K562 (cell line): ENCODE measurements at regions not wholly inside any gene's neighbourhood (a gene's known extent, or its start where the extent isn't known, plus 50 kb on each side); places are given as distances from the start of the nearest gene placed in this dataset.

Experiments
- ATAC-seq: fragments of 200-7000 bp; cut with Tn5 transposase; 3 replicates; pipeline ENCODE4 v1.9.1; 2020; ENCODE audit warnings: moderate library complexity
- BruUV-seq: library from RNA; stranded (reverse); fragments of 400-500 nt; replicated peaks from 2 replicates; lab custom pipeline; 2021; lab: Mats Ljungman, UMichigan
- CTCF ChIA-PET: fragments of 300-600 bp; formaldehyde crosslinking; extraction: SDS; loops from one replicate; lab custom pipeline; 2021; ENCODE audit warnings: low intra/inter-chr PET ratio; lab: Yijun Ruan, JAX
- POLR2A ChIA-PET: fragments of 300-600, 350-650 bp; sonication (Branson Sonifier 250); formaldehyde crosslinking; extraction: SDS; loops from one replicate; lab custom pipeline; 2021; ENCODE audit warnings: antibody characterized with exemption, inconsistent platforms; lab: Yijun Ruan, JAX
- DNase-seq, 4 experiments: peaks; one replicate each; pipeline versions ENCODE4 v3.0.0 to v3.0.0-alpha.2; 2011 to 2018; ENCODE audit warnings: low spot score in 3 of 4, mixed read lengths in 3 of 4; ENCODE audit errors: extremely low read depth in 1 of 4
- FAIRE-seq: peaks from 2 replicates; lab custom pipeline; 2011; peaks lifted over from hg19 to GRCh38; lab: Jason Lieb, UNC
- H2AFZ ChIP-seq: 2 replicates; pipeline ENCODE4 v1.6.0; 2011; ENCODE audit warnings: low read depth, low read length, control low read depth, inconsistent platforms
- H3K27ac ChIP-seq: fragments of 200-600 bp; 3 replicates; pipeline ENCODE4 v1.8.0; 2011; ENCODE audit warnings: low read depth, mild to moderate bottlenecking, control low read depth, inconsistent platforms, low read length, moderate library complexity, mixed read lengths; ENCODE audit errors: extremely low read depth
- H3K27me3 ChIP-seq, 2 experiments: fragments of 300-600 bp in 1 of 2; 2 replicates in 1 of 2; 3 replicates in 1 of 2; pipeline versions ENCODE4 v1.6.0 to v1.8.0; 2011; ENCODE audit warnings: inconsistent platforms in 2 of 2, low read length in 2 of 2, mild to moderate bottlenecking in 1 of 2, mixed read lengths in 1 of 2, moderate library complexity in 1 of 2; ENCODE audit not compliant: control insufficient read depth in 2 of 2, insufficient read depth in 2 of 2
- H3K36me3 ChIP-seq: fragments of 300-600 bp; 3 replicates; pipeline ENCODE4 v1.8.0; 2011; ENCODE audit warnings: mild to moderate bottlenecking, low read length, inconsistent platforms; ENCODE audit not compliant: control insufficient read depth, insufficient read depth
- H3K4me1 ChIP-seq, 2 experiments: fragments of 200-600 bp in 1 of 2; replicated peaks in 1 of 2; 2 replicates in 1 of 2; 3 replicates in 1 of 2; pipeline versions ENCODE4 v1.5.1 to v1.8.0; 2011; ENCODE audit warnings: inconsistent platforms in 2 of 2, low read length in 2 of 2, mild to moderate bottlenecking in 1 of 2, mixed read lengths in 1 of 2, moderate library complexity in 1 of 2; ENCODE audit not compliant: control insufficient read depth in 2 of 2, insufficient read depth in 2 of 2
- H3K4me2 ChIP-seq: 2 replicates; pipeline ENCODE4 v1.6.1; 2011; ENCODE audit warnings: low read length, control low read depth, inconsistent platforms, mixed read lengths; ENCODE audit not compliant: insufficient read depth
- H3K4me3 ChIP-seq: fragments of 200-600 bp; sonication (generic), shearing (Covaris generic); 2 replicates; pipeline ENCODE4 v1.5.1; 2016; ENCODE audit warnings: control low read depth, inconsistent platforms
- H3K79me2 ChIP-seq: fragments of 200-600 bp; 3 replicates; pipeline ENCODE4 v1.8.0; 2011; ENCODE audit warnings: low read length, inconsistent platforms; ENCODE audit not compliant: control insufficient read depth, insufficient read depth
- H3K9ac ChIP-seq, 2 experiments: 2 replicates each; pipeline versions ENCODE4 v1.6.0 to v1.6.1; 2011; ENCODE audit warnings: low read depth in 2 of 2, low read length in 2 of 2, control low read depth in 1 of 2, inconsistent platforms in 1 of 2, mild to moderate bottlenecking in 1 of 2, mixed read lengths in 1 of 2; ENCODE audit not compliant: insufficient read depth in 1 of 2
- H3K9me1 ChIP-seq: one replicate; pipeline ENCODE4 v1.6.0; 2011; ENCODE audit warnings: inconsistent platforms, mild to moderate bottlenecking, low read length, moderate library complexity; ENCODE audit not compliant: control insufficient read depth, insufficient read depth
- H3K9me3 ChIP-seq: replicated peaks from 2 replicates; pipeline ENCODE4 v1.5.1; 2011; ENCODE audit warnings: low read depth, low read length, inconsistent platforms; ENCODE audit not compliant: control insufficient read depth, insufficient read depth
- H4K20me1 ChIP-seq: replicated peaks from 2 replicates; pipeline ENCODE4 v1.6.1; 2011; ENCODE audit warnings: low read length, inconsistent platforms, mixed read lengths; ENCODE audit not compliant: control insufficient read depth, insufficient read depth
- IRF9 ChIP-seq: fragments of 450-650 bp; IDR thresholded peaks from 2 replicates; pipeline ENCODE4 v1.6.1; 2016; ENCODE audit warnings: missing biosample characterization, missing genetic modification characterization
- JUNB ChIP-seq: fragments of 450-650 bp; formaldehyde crosslinking; conservative IDR thresholded peaks from 2 replicates; pipeline ENCODE4 v1.4.0; 2020; ENCODE audit warnings: mild to moderate bottlenecking
- KLF1 ChIP-seq: fragments of 450-650 bp; IDR thresholded peaks from 2 replicates; pipeline ENCODE4 v1.6.1; 2016; ENCODE audit warnings: missing genetic modification characterization, missing compliant biosample characterization
- KLF13 ChIP-seq: fragments of 450-650 bp; IDR thresholded peaks from 2 replicates; pipeline ENCODE4 v1.6.1; 2016; ENCODE audit warnings: missing genetic modification characterization, low read depth, mild to moderate bottlenecking, missing compliant biosample characterization, moderate library complexity, borderline replicate concordance
- LCOR ChIP-seq: sonication (generic); formaldehyde crosslinking; IDR thresholded peaks from 2 replicates; pipeline ENCODE4 v1.8.0; 2022; ENCODE audit warnings: mild to moderate bottlenecking, missing genetic modification reagents
- PBX2 ChIP-seq, 2 experiments: IDR thresholded peaks in 1 of 2; conservative IDR thresholded peaks in 1 of 2; 2 replicates each; pipeline ENCODE4 v1.6.1; 2016; ENCODE audit warnings: low read depth in 2 of 2, mild to moderate bottlenecking in 1 of 2, missing compliant biosample characterization in 1 of 2, missing genetic modification characterization in 1 of 2, moderate library complexity in 1 of 2
- PCBP2 ChIP-seq: fragments of 200-400 bp; formaldehyde crosslinking; IDR thresholded peaks from 2 replicates; pipeline ENCODE4 v1.6.1; 2018; ENCODE audit warnings: low read length, low read depth, mild to moderate bottlenecking, moderate library complexity; ENCODE audit not compliant: poor library complexity, severe bottlenecking
- POLR3G ChIP-seq: IDR thresholded peaks from 2 replicates; pipeline ENCODE4 v1.6.1; 2011; ENCODE audit not compliant: insufficient read length, insufficient replicate concordance; ENCODE audit errors: extremely low read depth
- SRSF1 ChIP-seq: fragments of 200-400 bp; formaldehyde crosslinking; IDR thresholded peaks from 2 replicates; pipeline ENCODE4 v1.6.1; 2017; ENCODE audit warnings: mild to moderate bottlenecking, low read depth, low read length, moderate library complexity
- THRA ChIP-seq: fragments of 450-650 bp; IDR thresholded peaks from 2 replicates; pipeline ENCODE4 v1.6.1; 2017; ENCODE audit warnings: mild to moderate bottlenecking, moderate library complexity
- ZNF431 ChIP-seq: sonication (generic); formaldehyde crosslinking; IDR thresholded peaks from 2 replicates; pipeline ENCODE4 v1.8.0; 2022; ENCODE audit warnings: mild to moderate bottlenecking, missing genetic modification reagents
- WGBS: fragments of 100-300 bp; shearing (Covaris generic); methylation state at CpG from one replicate; pipeline ENCODE4 v1.1.6; 2016; ENCODE audit warnings: low coverage, mixed read lengths; ENCODE audit not compliant: insufficient coverage; ENCODE audit errors: missing lambda C conversion rate; 5-methylcytosine and 5-hydroxymethylcytosine counted together
- in situ Hi-C: fragments of 300-500 bp; cut with MboI; formaldehyde crosslinking; loops from 4 replicates; pipeline ENCODE4 v1.15.0; 2018; ENCODE audit warnings: inconsistent platforms, mixed read lengths
- intact Hi-C: fragments of 100-400 bp; cut with micrococcal nuclease; formaldehyde crosslinking; loops from 2 replicates; pipeline ENCODE4 v1.14.2; 2022

DNA sequence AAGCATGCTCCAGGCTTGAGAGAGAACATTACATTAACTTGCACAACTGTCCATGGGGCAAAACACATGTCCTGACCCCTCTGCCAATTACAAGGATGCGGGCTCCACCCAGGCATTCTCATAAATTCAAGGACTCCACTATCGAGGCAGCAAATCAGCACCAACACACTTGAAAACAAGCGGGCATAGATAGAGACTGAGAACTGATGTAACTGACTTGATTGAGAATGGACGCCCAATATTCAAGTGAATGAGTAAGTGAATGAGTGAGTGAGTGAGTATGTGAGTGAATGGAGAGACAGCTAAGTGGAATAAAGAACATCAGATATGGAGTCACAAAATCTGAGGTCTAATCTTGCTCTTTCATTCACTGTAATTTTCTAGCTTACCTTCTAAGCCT, 75.0 kb upstream of the VSTM2B start:
- no peak for ATAC-seq
- Histone ChIP-seq H4K20me1 (0 out of 2 replicates have a peak, but pooled peaks cover 4% of the 10 kb centered on the region), H3K36me3 (no peaks in the 10 kb centered on the region), H3K27ac (no peak overlapping the region), H2AFZ (no peak overlapping the region), H3K9me1 (no peaks in the 10 kb centered on the region)
- FAIRE-seq, result no peak
- no TSS peak for BruUV-seq
- POLR2A ChIA-PET, result no interaction called here
- TF ChIP-seq SRSF1 (no peak), IRF9 (tag) (no peak), KLF13 (no peak)
- TF ChIP-seq, all 486 proteins: peak for 0
- 0% methylated on average over 4 of the region's 4 CpGs for WGBS
- DNase-seq, result no peak
- Histone ChIP-seq H3K9ac (no peak overlapping the region), H3K27me3 (peaks cover 0 to 7% of the 10 kb centered on the region in 2 experiments; a peak in 1 of 5 replicates), H3K4me1 (no peaks in the 10 kb centered on the region), H3K9me3 (no peaks in the 10 kb centered on the region), H3K4me3 (no peak overlapping the region), H3K4me2 (no peak overlapping the region), H3K79me2 (no peaks in the 10 kb centered on the region)
- CTCF ChIA-PET, result no interaction called here
- in situ Hi-C loops, result no loop called here
- intact Hi-C loops, result no loop called here

DNA sequence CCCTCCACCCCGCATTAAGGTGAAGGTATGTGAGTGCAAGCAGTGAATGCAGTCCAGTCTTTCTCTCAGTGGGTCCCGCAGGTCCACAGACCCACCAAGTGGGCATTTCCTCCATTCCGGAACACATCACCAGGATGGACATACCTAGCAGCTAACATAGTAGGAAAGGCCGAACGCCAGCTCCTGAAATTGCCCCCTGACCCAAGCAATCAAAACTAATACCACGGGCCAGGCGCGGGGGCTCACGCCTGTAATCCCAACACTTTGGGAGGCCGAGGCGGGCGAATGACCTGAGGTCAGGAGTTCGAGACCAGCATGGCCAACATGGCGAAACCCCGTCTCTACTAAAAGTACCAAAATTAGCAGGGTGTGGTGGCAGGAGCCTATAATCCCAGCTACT, 71.7 kb upstream of the VSTM2B start:
- Histone ChIP-seq H3K27me3 (peaks cover 0 to 7% of the 10 kb centered on the region in 2 experiments; a peak in 1 of 5 replicates), H2AFZ (no peak overlapping the region), H3K9me3 (no peaks in the 10 kb centered on the region), H3K27ac (no peak overlapping the region), H4K20me1 (0 out of 2 replicates have a peak, but pooled peaks cover 4% of the 10 kb centered on the region), H3K36me3 (no peaks in the 10 kb centered on the region), H3K4me2 (no peak overlapping the region), H3K4me3 (no peak overlapping the region), H3K79me2 (no peaks in the 10 kb centered on the region), H3K9me1 (no peaks in the 10 kb centered on the region), H3K9ac (no peak overlapping the region), H3K4me1 (no peaks in the 10 kb centered on the region)
- ChIA-PET POLR2A (no interaction called here), CTCF (no interaction called here)
- WGBS, result 0% methylated on average over 12 of the region's 15 CpGs
- in situ Hi-C loops (no loop called here), intact Hi-C loops (no loop called here)
- DNase-seq, result no peak
- no TSS peak for BruUV-seq
- no peak for ATAC-seq
- no peak for FAIRE-seq
- TF ChIP-seq PBX2 (CRISPR knock-in tag; IDR thresholded peaks at IDR 0.05; ENCODE audit: low read depth), result no peak
- TF ChIP-seq PBX2 (tag; conservative IDR thresholded peaks at IDR 0.05; ENCODE audit: low read depth), result no peak
- no peak for TF ChIP-seq POLR3G
- no peak for TF ChIP-seq LCOR (CRISPR knock-in tag)
- TF ChIP-seq THRA, result no peak
- TF ChIP-seq KLF1 (tag), result no peak
- TF ChIP-seq PCBP2, result no peak
- TF ChIP-seq ZNF431 (CRISPR knock-in tag), result no peak
- TF ChIP-seq JUNB, result no peak
